ENCODE measurements at regions not wholly inside any gene's neighbourhood (a gene's known extent, or its start where the extent isn't known, plus 50 kb on each side); places are given as distances from the start of the nearest gene placed in this dataset.

DNA sequence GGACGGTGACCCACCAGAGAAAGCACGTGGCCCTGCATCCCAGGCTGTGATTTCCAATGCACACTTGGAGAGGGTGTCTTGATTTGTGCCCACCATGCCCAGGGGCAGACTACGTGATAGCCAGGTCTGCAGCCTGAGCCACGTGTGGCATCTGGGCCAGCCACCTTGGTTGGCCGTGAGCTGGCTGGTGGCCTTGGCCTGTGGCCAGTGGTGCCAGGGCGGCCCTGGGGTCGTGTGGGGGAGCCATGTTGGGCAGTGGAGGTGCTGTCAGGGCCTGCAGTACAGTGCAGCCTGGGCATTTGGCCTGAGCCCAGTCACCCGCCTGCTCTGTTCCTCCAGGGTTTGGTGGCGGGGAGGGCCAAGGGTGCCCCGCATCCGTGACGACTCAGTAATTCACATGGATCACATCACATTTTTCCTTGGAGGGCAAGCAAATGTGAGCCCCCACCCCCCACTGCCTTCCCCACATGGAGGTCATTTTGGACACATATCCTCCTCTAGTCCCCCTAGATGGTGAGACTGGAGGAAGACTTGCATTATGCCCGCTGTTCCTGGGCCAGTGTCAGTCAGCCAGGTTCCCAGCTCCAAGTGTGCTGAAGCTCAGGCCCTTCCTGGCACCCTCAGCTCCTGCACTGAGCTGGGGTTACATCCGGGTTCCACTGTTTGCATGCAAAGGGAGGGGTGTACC, 201.4 kb downstream of the UBE3A start:
- ChIA-PET CTCF (no interaction called here), POLR2A (no interaction called here)
- H4K20me1 ChIP-seq (ENCODE audit: insufficient read depth), result no peaks in the 10 kb centered on the region
- 43% methylated on average over 6 of the region's 14 CpGs for WGBS (ENCODE audit: low lambda C conversion rate)
- no peaks in the 10 kb centered on the region for H3K9me2 ChIP-seq
- no peaks in the 10 kb centered on the region for H3K79me2 ChIP-seq (ENCODE audit: insufficient read depth)
- no peak overlapping the region for H3K27ac ChIP-seq (ENCODE audit: low read depth in 2 of 2, low read length in 1 of 2)
- H3K27me3 ChIP-seq (ENCODE audit: insufficient read depth), result no peaks in the 10 kb centered on the region
- H3K4me2 ChIP-seq, result no peak overlapping the region
- no peak overlapping the region for H2AFZ ChIP-seq (ENCODE audit: low read depth)
- H3K4me3 ChIP-seq (ENCODE audit: low read depth in 2 of 2, low read length in 1 of 2), result no peak overlapping the region
- no peak for TF ChIP-seq GABPA (IDR thresholded peaks at IDR 0.05; ENCODE audit: low read depth)
- TF ChIP-seq, protein P1, sequence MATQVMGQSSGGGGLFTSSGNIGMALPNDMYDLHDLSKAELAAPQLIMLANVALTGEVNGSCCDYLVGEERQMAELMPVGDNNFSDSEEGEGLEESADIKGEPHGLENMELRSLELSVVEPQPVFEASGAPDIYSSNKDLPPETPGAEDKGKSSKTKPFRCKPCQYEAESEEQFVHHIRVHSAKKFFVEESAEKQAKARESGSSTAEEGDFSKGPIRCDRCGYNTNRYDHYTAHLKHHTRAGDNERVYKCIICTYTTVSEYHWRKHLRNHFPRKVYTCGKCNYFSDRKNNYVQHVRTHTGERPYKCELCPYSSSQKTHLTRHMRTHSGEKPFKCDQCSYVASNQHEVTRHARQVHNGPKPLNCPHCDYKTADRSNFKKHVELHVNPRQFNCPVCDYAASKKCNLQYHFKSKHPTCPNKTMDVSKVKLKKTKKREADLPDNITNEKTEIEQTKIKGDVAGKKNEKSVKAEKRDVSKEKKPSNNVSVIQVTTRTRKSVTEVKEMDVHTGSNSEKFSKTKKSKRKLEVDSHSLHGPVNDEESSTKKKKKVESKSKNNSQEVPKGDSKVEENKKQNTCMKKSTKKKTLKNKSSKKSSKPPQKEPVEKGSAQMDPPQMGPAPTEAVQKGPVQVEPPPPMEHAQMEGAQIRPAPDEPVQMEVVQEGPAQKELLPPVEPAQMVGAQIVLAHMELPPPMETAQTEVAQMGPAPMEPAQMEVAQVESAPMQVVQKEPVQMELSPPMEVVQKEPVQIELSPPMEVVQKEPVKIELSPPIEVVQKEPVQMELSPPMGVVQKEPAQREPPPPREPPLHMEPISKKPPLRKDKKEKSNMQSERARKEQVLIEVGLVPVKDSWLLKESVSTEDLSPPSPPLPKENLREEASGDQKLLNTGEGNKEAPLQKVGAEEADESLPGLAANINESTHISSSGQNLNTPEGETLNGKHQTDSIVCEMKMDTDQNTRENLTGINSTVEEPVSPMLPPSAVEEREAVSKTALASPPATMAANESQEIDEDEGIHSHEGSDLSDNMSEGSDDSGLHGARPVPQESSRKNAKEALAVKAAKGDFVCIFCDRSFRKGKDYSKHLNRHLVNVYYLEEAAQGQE (IDR thresholded peaks at IDR 0.05; ENCODE audit: low read depth, low read length), result no peak
- no peak for TF ChIP-seq RFX5 (IDR thresholded peaks at IDR 0.05; ENCODE audit: low read length)
- no peak for TF ChIP-seq RXRA (IDR thresholded peaks at IDR 0.05; ENCODE audit: borderline replicate concordance, low read depth)
- no peak for TF ChIP-seq SMC3 (IDR thresholded peaks at IDR 0.05; ENCODE audit: low read depth, low read length)
- no peak for TF ChIP-seq MXI1 (IDR thresholded peaks at IDR 0.05; ENCODE audit: low read depth, low read length)
- TF ChIP-seq, protein P2, sequence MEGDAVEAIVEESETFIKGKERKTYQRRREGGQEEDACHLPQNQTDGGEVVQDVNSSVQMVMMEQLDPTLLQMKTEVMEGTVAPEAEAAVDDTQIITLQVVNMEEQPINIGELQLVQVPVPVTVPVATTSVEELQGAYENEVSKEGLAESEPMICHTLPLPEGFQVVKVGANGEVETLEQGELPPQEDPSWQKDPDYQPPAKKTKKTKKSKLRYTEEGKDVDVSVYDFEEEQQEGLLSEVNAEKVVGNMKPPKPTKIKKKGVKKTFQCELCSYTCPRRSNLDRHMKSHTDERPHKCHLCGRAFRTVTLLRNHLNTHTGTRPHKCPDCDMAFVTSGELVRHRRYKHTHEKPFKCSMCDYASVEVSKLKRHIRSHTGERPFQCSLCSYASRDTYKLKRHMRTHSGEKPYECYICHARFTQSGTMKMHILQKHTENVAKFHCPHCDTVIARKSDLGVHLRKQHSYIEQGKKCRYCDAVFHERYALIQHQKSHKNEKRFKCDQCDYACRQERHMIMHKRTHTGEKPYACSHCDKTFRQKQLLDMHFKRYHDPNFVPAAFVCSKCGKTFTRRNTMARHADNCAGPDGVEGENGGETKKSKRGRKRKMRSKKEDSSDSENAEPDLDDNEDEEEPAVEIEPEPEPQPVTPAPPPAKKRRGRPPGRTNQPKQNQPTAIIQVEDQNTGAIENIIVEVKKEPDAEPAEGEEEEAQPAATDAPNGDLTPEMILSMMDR (IDR thresholded peaks at IDR 0.05), result no peak
- no peak for TF ChIP-seq RAD21 (IDR thresholded peaks at IDR 0.05; ENCODE audit: low read length)
- TF ChIP-seq, protein P3, sequence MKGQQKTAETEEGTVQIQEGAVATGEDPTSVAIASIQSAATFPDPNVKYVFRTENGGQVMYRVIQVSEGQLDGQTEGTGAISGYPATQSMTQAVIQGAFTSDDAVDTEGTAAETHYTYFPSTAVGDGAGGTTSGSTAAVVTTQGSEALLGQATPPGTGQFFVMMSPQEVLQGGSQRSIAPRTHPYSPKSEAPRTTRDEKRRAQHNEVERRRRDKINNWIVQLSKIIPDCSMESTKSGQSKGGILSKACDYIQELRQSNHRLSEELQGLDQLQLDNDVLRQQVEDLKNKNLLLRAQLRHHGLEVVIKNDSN (IDR thresholded peaks at IDR 0.05; ENCODE audit: borderline replicate concordance, low read depth), result no peak
- no peak for TF ChIP-seq EP300 (IDR thresholded peaks at IDR 0.05; ENCODE audit: borderline replicate concordance in 1 of 2, low read depth in 1 of 2, low read length in 1 of 2)
- no peak for TF ChIP-seq NRF1 (IDR thresholded peaks at IDR 0.05; ENCODE audit: low read depth, low read length)
- TF ChIP-seq SIN3A (IDR thresholded peaks at IDR 0.05; ENCODE audit: borderline replicate concordance, low read depth, low read length), result no peak
- no peak overlapping the region for H3K9ac ChIP-seq
- H3K9me3 ChIP-seq, result no peaks in the 10 kb centered on the region
- H3K36me3 ChIP-seq (replicated peaks in 1 of 2; ENCODE audit: control insufficient read depth in 1 of 2, insufficient read depth in 2 of 2, low read length in 1 of 2), result no peaks in the 10 kb centered on the region
- H3K4me1 ChIP-seq (ENCODE audit: control insufficient read depth in 1 of 2, insufficient read depth in 2 of 2, low read depth in 1 of 2, low read length in 1 of 2), result no peaks in the 10 kb centered on the region
- no peaks in the 10 kb centered on the region for H3F3A ChIP-seq (replicated peaks; ENCODE audit: insufficient read depth)
- no peak for DNase-seq
